SW 1271 (cell line): ENCODE measurements at regions not wholly inside any gene's neighbourhood (a gene's known extent, or its start where the extent isn't known, plus 50 kb on each side); places are given as distances from the start of the nearest gene placed in this dataset.
"Not testable (repeated sequence)": the region's sequence is repeated elsewhere in the genome, so short reads cannot be mapped to it uniquely, and the experiment has no call there.

Source experiments
- DNase-seq, 2 experiments: peaks; one replicate each; lab custom pipeline; 2025; lab: John Stamatoyannopoulos, UW

DNA sequence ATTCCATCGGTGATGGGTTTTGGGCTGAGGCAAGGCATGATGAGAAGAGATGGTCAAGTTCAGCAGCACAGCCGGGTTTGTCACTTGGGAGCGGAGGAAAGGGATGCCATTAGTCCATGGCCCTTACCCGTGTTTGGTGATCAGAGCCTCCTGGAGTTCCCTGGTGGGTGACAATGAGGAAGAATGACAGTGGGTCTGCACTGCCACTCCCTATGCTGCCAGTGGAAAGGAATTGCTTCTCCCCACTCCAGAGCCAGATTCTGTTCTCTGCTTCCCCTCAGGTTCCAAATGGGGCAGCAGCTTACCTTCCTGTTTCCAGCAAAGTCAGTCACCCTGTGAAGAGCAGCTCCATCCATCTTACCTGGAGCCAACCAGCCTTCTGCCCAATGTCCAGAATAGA lies 393.1 kb downstream of the PTPRU start:
- DNase-seq: no peak

DNA sequence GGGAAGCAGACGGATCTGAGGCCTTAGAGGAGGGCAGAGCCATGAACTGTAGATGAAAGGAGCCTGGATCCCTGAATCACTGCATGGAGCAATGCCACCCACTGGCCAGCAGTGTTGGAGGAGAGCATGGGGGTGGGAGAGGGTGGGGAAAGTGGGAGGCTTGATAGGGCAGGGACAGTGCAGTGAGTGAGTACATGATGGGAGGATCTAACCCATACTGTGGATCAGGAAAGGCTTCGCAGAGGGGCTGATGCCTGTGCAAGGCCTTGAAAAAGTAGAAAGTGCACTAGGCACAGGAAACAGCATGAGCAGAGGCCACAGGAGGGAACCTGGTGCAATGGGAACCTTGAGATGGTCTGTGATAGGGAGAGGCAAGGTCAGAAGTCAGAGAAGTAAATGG lies 391.9 kb downstream of the PTPRU start:
- DNase-seq: no peak

DNA sequence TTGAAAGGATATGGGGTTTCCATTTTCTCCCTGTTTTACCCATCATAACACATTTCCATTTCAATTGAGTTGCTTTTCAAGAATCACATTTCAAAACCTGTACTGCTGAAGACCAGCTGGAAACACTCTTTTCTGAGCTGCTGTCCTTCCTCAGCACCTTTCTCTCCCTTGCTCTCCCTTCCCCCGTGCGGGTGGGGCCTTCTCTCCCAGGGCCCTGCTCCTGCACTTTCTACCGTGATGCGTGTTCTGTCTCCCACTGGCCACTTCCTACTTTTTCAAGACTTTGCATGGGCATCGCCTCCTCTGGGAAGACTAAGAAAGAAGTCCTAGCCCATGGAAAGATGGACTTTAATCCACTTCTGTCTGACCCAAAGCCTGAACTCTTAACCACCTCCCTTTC lies 390.4 kb downstream of the PTPRU start:
- DNase-seq: no peak

DNA sequence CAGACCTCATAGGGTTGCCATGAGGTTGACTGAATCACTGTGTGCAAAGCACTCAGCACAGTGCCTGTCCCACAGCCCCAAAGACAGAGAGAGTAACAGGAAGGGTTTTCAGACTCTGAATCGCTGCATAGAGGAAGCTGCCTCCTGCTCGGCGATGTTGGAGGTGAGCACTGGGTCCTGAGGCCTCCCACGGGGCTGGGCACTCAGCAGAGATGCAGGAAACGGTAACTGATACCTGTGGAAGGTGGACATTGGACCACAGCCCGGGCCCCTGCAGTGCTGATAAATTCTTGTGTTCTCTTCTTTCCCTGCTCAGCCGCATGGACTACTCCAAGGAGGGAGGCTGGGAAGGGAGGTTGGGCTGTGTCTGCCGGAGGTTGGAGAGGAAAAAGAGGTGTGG lies 389.7 kb downstream of the PTPRU start:
- DNase-seq: no peak

DNA sequence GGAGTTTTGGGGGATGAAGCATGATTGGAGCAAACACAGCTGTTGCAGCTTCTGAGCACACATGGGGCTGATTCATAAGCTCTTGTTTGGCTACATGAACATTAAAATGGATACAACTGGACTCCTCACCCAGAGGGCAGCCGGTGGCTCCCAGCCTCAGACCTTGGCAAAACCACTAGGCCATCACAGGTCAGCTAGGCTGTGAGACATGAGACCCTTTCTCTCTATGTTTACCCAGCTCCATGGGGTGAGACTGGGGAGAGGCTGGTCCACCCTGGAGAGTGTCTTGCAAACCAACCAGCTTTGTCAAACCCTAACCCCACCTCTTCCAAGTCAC lies 388.7 kb downstream of the PTPRU start:
- no peak for DNase-seq

DNA sequence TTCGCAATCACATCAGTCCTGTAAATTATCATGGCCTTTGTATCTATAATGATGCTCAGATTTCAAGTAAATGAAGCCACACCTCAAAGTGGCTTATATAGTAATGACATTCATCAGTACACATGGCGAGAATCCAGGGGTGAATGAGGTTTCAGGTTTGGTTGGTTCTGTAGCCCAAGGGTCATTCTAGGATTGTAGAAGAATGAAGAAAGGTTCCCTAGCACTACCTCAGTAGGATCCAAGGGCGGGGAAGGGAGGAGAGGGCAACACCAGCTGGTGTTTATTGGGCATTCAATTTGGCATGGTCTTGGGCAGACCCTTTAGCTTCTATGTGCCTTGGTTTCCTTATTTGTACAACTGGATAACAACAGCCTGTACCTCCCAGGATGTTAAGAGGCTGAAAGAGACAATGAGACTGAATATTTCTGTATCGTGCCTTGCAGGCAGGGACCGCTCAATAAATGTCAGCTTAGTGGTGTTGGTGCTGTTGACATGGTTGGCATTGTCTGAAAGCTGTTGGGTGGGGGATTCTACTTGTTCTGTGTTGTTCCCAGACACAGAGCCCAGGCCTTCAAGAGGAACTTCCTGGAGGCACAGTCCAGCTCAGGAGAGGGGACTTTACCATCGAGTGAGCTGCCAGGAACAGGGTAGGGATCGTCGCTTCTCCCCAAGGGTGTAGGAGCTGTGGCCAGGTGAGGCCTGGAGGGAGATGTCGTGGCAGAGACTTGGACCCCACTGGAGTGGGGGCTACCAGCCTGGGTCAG lies 388.2 kb downstream of the PTPRU start:
- DNase-seq: no peak

DNA sequence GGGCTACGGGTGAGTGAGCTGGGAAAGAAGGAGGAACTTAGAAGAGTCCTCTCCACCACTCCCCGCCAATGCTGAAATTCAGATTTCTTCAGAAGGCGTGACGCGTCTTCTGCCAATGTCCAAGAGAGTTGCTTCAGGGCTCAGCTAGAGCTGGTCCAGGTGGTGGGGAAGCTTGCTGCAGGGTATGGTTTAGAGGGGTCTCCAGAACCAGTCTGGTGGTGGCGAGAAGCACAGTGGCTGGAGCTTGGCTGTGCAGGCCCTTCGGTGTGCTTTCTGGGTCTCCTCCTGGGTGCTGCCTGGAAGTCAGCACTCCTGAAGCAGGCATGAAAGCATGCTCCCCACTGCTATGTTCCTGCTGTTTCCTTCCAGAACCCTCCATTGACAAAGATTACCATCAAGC lies 387.2 kb downstream of the PTPRU start:
- no peak for DNase-seq

DNA sequence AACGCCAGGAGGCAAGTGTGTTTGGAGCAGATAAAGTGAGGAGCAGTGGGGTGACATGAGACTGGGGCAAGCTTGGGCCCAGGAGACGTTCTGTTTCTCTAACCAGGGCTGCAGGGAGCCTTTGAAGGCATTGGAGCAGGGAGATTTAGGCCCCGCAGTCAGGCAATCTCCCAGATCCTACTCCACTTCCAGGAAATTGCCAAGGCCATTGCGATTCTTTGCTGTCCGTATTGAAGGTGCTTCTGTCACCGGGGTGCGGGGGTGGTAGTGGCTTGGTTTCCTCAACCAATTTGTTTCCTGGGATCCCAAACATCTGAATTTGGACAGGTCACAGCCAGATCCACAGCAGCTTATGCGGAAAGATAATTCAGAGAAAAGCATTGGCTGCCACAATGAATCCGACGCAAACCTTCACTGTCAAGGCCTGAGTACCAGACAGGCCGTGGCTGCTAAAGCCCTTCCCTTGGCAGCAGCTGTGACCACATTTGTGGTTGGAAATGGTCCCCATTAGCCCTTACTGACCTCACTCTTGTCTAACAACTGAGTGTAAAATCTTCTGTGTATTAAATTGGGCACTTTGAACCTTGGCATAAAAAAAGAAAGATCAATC lies 385.6 kb downstream of the PTPRU start:
- DNase-seq: no peak

DNA sequence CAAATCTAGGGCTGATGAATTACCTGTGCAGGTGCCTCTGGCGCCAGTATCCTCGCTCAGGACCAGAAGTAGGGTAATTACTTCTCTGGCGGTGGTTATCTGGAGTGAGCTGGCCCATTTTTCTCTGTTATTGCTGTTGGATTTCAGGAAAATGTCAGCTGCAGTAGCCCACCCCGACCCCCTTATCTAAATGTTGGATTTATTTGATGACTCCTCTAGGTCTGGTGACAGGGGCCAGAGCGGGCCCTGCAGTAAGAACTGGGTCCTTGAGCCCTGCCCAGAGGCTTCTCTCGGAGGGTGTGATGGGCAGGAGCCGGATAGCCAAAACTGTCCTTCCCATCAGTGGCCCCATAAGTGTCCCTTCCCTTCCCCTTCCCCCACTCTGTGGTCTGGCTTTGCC lies 384.3 kb downstream of the PTPRU start:
- DNase-seq: no peak

DNA sequence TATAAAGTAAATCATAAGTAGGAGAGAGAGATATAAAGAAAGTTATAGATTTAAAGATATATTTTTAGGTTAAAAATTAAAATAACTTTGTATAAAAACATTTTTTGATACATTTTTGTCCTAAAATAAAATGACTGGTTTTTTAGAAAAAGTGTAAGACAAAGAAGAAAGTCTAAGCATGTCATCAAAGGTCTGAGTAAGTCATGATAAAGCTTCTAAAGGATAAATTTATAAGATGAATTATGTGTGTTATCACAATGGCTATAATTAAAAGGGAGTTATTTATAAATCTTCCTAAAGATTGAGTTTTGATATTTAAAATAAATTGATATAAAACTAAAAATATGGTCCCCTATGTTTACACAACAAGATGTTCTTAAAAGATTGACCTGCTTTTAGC lies 370.9 kb downstream of the PTPRU start:
- DNase-seq: no peak

DNA sequence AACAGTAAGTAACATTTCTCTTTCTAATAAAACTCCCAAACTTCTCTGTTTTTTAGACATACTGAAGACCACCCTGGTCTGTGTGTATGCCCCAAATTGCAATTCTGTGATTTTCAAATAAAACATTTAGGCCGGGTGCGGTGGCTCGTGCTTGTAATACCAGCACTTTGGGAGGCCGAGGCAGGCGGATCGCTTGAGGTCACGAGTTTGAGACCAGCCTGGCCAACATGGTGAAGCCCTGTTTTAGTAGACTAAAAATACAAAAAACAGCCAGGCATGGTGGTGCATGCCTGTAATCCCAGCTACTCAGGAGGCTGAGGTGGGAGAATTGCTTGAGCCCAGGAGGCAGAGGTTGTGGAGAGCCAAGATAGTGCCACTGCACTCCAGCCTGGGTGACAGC lies 368.5 kb downstream of the PTPRU start:
- DNase-seq: not testable (repeated sequence)

DNA sequence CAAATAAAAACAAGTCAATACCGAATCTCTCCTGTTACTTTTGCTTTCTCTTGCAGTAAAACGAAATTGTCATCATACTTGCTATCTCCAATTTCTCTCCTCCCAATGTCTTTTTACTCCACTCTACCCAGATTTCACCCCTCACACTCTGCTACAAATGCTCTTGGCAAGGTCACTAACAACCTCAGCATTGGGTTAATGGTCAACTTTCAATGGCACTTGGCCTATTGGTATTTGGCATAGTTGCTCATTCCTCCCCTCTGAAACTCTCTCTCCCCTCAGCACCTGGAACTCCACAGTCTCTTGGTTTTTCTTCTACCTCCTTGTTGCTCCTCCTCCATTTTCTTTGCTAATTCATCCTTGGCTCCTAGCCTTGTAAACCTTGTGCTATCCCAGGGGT lies 367.3 kb downstream of the PTPRU start:
- no peak for DNase-seq

DNA sequence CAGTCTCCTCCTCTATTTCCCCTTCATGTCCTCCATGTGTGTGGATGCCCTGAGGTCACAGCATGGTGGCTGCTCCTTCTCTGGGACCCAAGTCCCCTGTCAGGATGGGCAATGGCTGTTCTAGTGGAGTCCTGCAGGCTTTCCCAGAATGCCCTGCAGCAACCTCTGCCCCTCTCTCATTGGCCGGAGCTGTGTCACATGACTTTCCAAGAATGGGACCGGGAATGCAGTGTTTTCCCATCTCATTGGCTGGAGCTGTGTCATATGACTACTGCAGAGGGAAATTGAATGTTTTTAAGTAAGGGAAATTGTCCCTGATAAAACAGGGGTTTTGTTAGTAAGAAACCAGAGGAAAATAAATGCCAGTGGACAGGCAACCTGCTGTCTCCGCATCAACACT lies 365.9 kb downstream of the PTPRU start:
- DNase-seq: no peak

DNA sequence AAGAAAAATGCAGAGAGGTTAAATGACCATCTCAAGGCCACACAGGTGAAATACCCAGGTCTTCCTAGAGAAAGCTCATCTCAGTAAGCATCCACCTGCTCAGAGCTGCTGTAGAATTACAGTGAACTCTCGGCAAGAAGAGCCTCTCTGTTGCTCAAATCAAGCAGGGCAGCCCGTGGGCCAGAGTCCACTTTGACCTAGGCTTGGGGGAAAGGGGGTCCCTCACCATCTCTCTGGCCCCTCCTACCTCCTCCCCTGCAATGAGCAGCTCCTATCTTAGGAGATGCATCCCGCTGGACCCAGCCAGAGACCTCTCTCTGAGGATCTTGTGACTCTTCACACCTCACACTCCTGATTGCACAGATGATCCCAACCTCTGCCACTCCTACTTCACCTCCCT lies 364.7 kb downstream of the PTPRU start:
- no peak for DNase-seq

DNA sequence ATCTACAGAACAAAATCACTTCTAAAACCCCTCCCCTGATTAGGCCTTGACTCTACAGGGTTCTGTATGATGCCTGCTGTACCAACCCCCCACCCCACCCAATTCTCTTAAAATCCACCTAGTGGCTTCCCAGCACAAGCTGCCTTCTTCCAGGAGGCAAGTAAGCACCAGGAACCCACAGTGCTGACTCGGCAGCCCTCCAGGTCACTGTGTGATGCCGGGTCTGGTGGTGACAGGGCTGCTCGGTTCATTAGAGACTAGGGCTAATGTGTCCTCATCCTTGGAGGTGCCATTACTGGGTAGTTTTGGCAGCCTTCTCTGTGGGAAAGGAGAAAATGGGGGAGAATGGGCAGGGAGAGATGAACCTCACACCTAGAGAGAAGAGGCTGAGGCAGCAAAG lies 363.5 kb downstream of the PTPRU start:
- DNase-seq: no peak

DNA sequence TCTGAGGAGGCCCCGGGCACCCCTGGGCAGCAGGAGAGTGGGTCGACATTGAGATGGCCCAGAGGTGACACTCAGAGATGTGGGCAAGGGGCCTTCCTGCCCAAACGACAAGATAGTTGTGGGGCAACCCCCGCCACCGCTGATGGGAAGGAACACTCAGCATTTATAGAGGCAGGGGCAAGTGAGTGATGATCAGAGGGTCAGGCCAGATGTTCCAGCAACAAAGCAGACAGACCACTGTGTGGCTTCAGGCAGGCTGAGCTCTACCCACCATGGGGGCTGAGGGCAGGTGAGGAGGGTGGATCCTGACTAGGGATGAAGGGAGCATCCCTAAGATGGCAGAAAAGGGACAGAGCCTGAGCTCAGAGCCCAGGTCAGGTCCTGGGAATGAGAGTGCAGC lies 362.7 kb downstream of the PTPRU start:
- DNase-seq: no peak

DNA sequence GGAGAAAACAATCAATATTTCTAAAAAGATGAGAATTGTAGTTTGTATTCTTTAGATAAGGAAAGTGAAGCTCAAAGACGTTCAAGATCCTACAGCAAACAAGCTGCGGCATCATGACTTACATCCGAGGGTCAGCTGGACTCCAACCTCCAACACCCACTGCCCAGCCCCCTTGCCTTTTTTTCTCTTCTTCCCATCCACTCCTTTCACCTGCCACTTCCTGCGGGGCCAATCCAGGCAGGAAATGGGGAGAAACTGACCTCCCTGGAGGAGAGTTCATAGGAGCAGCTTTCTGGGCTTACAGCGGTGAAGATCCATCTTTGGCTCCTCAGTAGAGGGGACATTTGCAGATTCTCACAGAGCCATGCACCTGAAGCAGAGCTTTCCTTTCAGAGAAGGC lies 361.5 kb downstream of the PTPRU start:
- DNase-seq: no peak

DNA sequence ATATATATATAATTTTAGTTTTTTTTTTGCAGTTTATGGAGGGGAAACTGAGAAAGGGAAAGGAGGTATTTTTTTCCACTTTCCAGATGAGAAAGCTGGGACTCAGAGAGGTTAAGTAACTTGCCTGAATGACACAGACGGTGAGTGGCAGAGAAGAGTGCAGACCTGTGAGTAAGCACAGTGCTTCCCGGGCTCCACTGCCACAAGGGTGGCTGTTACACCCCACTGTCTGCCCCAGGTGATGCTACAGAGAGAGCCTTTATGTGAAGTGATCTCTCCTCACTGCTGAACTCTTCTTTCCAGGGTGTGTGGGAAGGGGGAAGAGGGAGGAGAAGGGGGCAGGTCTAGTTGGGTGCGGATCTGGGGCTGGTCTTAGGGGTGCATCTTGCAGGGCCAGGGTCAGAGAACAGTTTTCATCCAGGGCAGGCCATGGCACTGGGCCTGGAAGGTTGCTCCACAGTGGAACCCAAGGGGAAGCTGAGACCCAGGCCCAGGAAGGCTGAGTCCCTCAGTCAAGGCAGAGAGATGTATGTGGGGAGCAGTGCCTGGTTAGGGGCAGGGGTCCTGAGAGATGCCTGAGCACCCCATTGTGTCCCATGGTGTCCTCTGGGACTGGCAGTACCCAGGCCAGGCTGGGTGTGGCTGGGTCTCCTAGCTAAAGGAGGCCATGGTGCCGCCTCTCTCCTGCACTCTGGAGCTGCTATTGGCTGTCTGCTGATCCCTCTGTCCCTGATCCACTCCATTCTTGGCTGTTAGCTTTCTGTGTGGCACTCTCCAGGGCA lies 357.5 kb downstream of the PTPRU start:
- DNase-seq: no peak

DNA sequence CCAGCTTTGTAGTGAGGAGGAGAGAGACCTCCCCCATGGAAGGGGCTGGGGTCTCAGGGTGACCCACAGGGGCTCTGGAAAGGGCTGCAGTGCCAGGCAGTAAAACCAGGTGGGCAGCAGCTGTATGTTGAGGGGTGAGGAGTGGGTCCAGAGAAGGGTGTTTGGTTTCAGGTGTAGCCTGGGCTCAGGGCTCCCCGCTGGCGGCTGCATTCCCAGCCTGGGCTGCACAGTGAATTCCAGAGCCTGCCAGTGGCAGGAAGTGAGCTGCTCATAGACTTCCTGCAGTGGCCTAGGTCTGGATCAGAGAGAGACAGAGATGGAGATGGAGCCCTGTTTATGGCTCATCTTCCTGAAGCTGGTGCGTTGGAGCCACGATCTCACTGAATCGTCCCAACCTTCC lies 356.4 kb downstream of the PTPRU start:
- DNase-seq: no peak

DNA sequence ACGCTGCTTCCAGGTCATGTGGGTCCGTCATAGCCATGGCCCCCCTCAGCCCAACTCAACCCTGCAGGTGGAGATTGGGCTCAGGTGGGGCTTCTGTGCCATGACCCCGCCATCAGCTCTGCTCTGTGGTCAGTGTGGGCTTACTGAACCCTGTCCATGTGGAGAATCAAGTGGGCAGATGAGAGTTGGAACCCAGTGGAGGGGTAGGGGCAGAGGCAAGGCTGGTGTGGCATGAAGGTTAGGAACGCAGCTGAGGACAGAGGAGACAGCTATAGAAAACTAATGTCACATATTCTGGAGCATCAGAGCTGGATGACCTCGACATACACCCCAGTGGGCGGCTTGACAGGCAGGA lies 355.9 kb downstream of the PTPRU start:
- no peak for DNase-seq

DNA sequence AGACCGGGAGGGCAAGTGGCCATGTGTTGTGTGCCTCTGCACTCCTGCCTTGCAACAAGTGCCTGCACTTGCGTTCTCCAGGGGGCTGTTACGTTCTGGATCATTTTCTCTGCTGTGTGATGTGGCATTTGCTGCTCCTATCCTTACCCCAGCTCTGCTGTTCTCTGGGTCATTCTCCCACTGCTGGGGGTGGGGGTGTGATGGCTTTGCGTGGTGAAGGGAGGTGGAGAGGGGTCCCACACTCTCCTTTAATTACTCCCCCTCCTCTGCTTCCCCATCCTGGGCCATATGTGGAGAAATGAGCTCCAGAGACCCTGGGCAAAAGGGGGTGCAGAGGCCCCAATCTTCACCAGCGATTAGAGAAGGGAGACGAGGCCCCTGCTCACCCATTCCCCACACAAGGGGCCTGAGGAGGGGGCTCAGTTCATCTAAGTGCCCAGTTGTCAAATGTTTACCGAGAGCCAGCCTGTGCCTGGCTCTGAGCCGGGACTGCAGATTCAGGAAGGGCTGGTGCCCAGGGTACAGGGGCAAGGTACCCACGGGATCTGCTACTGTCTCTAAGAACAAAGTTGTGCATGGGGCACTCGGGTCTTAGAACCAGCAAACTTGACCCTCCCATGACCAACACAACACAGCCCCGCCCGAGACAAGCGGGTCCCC lies 355.4 kb downstream of the PTPRU start:
- DNase-seq: no peak

DNA sequence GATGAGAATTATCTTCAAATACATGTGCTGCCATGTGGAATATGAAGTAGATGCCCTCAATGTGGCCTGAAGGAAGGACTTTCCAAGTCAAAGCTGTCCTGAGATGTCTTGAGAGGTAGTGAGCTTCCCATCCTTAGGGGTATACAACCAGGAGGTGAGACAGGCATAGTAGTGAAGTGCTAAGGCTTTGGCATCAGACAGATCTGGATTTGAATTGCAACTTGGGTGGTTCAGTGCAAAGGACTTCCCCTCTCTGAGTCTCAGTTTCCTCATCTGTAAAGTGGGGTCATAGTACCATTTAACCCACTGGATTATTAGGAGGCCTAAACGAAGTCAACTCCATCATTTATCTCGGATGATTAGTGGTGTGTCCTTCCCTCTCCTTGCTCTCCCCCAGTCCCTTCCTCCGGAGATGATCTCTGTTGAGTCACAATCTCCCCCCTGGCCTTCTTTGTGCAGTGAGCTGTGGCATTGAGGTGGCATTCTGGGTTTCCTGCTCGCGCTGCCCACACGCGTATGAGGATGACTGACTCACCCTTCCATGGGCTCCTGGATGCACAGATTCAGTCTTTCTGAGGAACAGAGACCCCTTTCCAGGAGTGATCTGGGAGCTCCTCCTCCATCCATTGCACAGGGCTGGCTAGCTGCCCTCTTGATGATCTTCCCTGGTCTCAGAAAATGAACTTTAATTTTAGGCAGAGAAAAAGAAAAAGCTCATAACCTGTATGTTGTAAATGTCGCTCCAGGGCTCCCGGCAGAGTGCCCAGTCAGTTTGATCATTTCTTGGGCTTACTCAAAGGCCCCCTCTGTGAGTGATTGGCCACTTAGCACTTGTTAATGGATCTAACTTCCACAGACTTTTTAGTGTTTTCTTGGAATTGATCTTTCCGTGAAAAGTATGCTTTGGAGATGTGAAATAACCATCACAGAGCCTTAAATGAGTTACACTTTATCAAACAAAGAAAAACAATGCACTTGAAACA lies 354.6 kb downstream of the PTPRU start:
- peak; percentile 12 to 48 for DNase-seq
